Activated CD8-positive, alpha-beta T cell treated with anti-CD3 and anti-CD28 coated beads for 36 hours (primary cell): ENCODE measurements at regions not wholly inside any gene's neighbourhood (a gene's known extent, or its start where the extent isn't known, plus 50 kb on each side); places are given as distances from the start of the nearest gene placed in this dataset.

Source experiments
- ATAC-seq: fragments of 200-7000 bp; cut with Tn5 transposase; one replicate; pipeline ENCODE4 v1.10.0; 2021; ENCODE audit warnings: mild to moderate bottlenecking, moderate library complexity
- CTCF ChIA-PET: fragments of 350-600 bp; sonication (Branson Sonifier 250); formaldehyde crosslinking; loops from one replicate; lab custom pipeline; 2021; ENCODE audit warnings: antibody characterized with exemption; lab: Charles Lee
- POLR2A ChIA-PET: fragments of 350-600 bp; sonication (Branson Sonifier 250); formaldehyde crosslinking; loops from one replicate; lab custom pipeline; 2021; ENCODE audit warnings: antibody characterized with exemption; lab: Charles Lee
- DNase-seq: peaks from one replicate; pipeline ENCODE4 v3.0.0-alpha.2; 2020
- H3K27ac Mint-ChIP-seq: one replicate; pipeline ENCODE4 v1.8.0; 2021; ENCODE audit warnings: mild to moderate bottlenecking, mixed read lengths
- H3K27me3 Mint-ChIP-seq: one replicate; pipeline ENCODE4 v1.8.0; 2021; ENCODE audit warnings: mixed read lengths
- H3K36me3 Mint-ChIP-seq: one replicate; pipeline ENCODE4 v1.8.0; 2021; ENCODE audit warnings: low read depth, mixed read lengths
- H3K4me1 Mint-ChIP-seq: one replicate; pipeline ENCODE4 v1.8.0; 2021; ENCODE audit warnings: low read depth, mixed read lengths
- H3K4me3 Mint-ChIP-seq: one replicate; pipeline ENCODE4 v1.8.0; 2021; ENCODE audit warnings: mild to moderate bottlenecking, moderate library complexity, mixed read lengths
- H3K9me3 Mint-ChIP-seq: one replicate; pipeline ENCODE4 v1.8.0; 2021; ENCODE audit warnings: mixed read lengths
- intact Hi-C: fragments of 100-400 bp; cut with micrococcal nuclease; formaldehyde crosslinking; loops from one replicate; pipeline ENCODE4 v1.10.0; 2022
- TF ChIP-seq, protein P1 (sequence below): fragments of 200-600 bp; IDR thresholded peaks from one replicate; pipeline ENCODE4 v1.8.0; 2022; ENCODE audit warnings: antibody characterized with exemption, mild to moderate bottlenecking

DNA sequence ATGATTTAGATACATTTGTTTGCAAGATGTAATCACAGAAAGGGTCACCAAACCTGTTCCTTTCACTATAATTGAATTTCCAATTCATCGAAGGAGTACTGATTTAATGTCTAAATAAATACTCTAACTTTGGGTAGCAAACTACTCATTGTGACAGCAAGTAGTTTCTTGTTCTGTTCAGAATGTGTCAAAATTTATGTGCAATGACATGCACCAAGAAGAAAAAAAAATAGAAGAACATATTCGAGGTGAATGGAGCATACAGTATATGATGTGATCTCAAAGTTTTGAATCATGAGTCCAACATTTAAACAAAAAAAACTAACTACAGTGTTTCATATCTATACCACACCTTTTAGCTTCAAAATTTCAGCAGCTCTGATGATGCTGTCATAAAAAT is 583.6 kb upstream of the MMS22L start:
- intact Hi-C loops: no loop called here
- TF ChIP-seq, protein P1, sequence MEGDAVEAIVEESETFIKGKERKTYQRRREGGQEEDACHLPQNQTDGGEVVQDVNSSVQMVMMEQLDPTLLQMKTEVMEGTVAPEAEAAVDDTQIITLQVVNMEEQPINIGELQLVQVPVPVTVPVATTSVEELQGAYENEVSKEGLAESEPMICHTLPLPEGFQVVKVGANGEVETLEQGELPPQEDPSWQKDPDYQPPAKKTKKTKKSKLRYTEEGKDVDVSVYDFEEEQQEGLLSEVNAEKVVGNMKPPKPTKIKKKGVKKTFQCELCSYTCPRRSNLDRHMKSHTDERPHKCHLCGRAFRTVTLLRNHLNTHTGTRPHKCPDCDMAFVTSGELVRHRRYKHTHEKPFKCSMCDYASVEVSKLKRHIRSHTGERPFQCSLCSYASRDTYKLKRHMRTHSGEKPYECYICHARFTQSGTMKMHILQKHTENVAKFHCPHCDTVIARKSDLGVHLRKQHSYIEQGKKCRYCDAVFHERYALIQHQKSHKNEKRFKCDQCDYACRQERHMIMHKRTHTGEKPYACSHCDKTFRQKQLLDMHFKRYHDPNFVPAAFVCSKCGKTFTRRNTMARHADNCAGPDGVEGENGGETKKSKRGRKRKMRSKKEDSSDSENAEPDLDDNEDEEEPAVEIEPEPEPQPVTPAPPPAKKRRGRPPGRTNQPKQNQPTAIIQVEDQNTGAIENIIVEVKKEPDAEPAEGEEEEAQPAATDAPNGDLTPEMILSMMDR: no peak
- DNase-seq (no peak), ATAC-seq (no peak)
- peaks cover 3% of the 10 kb centered on the region for H3K9me3 Mint-ChIP-seq
- CTCF ChIA-PET: no interaction called here
- no peak overlapping the region for H3K4me3 Mint-ChIP-seq
- H3K27ac Mint-ChIP-seq: no peak overlapping the region
- no peaks in the 10 kb centered on the region for H3K36me3 Mint-ChIP-seq
- POLR2A ChIA-PET: no interaction called here
- no peaks in the 10 kb centered on the region for H3K4me1 Mint-ChIP-seq
- H3K27me3 Mint-ChIP-seq: no peaks in the 10 kb centered on the region

GRCh38 chr6:97867177-97867576 is 584.2 kb upstream of the MMS22L start:
- intact Hi-C loops: no loop called here
- ATAC-seq: no peak
- Mint-ChIP-seq H3K27ac (no peak overlapping the region), H3K4me3 (no peak overlapping the region), H3K27me3 (no peaks in the 10 kb centered on the region), H3K9me3 (peaks cover 3% of the 10 kb centered on the region), H3K4me1 (no peaks in the 10 kb centered on the region), H3K36me3 (no peaks in the 10 kb centered on the region)
- no peak for DNase-seq
- TF ChIP-seq, protein P1: no peak
- CTCF ChIA-PET: no interaction called here
- POLR2A ChIA-PET: no interaction called here

DNA sequence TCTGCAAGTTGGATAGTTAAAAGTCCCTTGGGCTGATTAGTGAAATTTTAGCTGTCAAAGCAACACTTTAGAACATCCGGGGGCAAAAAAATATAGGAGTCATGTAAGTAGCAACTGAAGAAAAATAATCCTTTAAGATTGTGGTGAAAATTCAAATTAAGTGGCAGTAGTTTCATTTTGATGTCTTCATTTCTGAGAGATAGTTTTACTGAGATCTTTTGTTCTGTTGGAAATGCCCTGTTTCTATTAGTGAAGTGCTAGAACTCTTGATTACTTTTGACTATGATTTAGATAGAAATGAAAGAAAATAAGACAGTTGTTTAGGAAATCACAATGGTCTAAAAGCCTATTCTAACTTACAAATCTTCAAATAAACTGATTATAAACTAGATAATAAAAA is 587.3 kb upstream of the MMS22L start:
- TF ChIP-seq, protein P1: no peak
- intact Hi-C loops: no loop called here
- Mint-ChIP-seq H3K36me3 (no peaks in the 10 kb centered on the region), H3K27ac (no peak overlapping the region), H3K27me3 (no peaks in the 10 kb centered on the region), H3K9me3 (peaks cover 3% of the 10 kb centered on the region), H3K4me3 (no peak overlapping the region), H3K4me1 (no peaks in the 10 kb centered on the region)
- POLR2A ChIA-PET: no interaction called here
- no peak for ATAC-seq
- DNase-seq: no peak
- CTCF ChIA-PET: interaction anchor here (0.7 kb wide), 1 partner anchor 51 kb away, joined by 3 read pairs; no protein-coding TSS in a partner anchor

- H3K4me3 Mint-ChIP-seq: no peak overlapping the region
- no peaks in the 10 kb centered on the region for H3K27me3 Mint-ChIP-seq
- H3K27ac Mint-ChIP-seq: no peak overlapping the region
- TF ChIP-seq, protein P1: no peak
- peaks cover 1% of the 10 kb centered on the region for H3K9me3 Mint-ChIP-seq
- intact Hi-C loops: no loop called here
- DNase-seq (no peak), ATAC-seq (no peak)
- H3K4me1 Mint-ChIP-seq: no peaks in the 10 kb centered on the region
- ChIA-PET POLR2A (no interaction called here), CTCF (no interaction called here)
- H3K36me3 Mint-ChIP-seq: no peaks in the 10 kb centered on the region
Observed at GRCh38 chr6:97876711-97877110, 593.7 kb upstream of the MMS22L start.

DNA sequence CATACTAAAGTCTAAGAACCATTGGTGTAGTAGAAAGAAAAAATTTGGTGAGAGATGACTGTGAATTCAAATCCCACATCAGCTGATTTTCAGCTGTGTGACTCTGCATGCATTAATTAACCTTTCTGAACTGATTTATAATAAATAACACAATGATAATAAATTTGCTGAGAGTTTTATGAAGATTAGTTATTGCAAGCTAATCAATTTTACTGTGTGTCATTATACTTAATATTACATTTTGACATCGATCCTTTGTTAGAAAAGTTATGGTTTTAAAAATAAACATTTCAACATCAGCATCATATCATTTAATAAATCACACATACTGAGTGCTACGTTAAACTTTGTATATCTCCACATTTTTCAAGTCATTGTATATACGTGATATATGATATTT is 599.7 kb upstream of the MMS22L start:
- Mint-ChIP-seq H3K27ac (no peak overlapping the region), H3K9me3 (no peaks in the 10 kb centered on the region), H3K27me3 (no peaks in the 10 kb centered on the region), H3K4me1 (no peaks in the 10 kb centered on the region), H3K36me3 (no peaks in the 10 kb centered on the region), H3K4me3 (no peak overlapping the region)
- TF ChIP-seq, protein P1: no peak
- no peak for DNase-seq
- no peak for ATAC-seq
- ChIA-PET CTCF (no interaction called here), POLR2A (no interaction called here)
- intact Hi-C loops: no loop called here
